ENCODE measurements at regions not wholly inside any gene's neighbourhood (a gene's known extent, or its start where the extent isn't known, plus 50 kb on each side); places are given as distances from the start of the nearest gene placed in this dataset.

GRCh38 chr10:75334720-75335119, 66.8 kb downstream of the ZNF503 start:
- no TSS peak for BruUV-seq (replicated peaks)

DNA sequence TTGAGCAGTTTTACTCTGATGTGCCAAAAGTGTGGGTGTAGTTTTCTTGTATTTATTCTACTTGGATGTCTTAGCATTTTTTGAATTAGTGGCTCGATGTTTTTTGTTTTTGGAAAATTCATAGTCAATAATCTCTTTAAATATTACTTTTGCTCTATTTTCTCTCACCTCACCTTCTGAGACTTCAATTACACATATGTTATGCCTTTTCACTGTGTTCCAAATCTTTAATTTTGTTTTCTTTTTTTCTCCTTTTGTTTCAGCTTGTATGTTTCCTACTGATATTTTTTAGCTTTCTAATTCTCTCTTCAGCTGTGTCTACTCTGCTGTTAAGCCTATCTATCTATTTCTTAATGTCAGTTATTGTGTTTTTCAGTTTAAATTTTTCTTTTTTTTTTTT, 69.5 kb downstream of the ZNF503 start:
- intact Hi-C loops (cut with micrococcal nuclease; ENCODE audit: unreplicated experiment): no loop called here
- Histone ChIP-seq H3K36me3 (replicated peaks in 1 of 2; ENCODE audit: control insufficient read depth in 1 of 2, insufficient read depth in 2 of 2, low read length in 2 of 2) (no peaks in the 10 kb centered on the region), H2AFZ (ENCODE audit: low read length) (no peak overlapping the region), H3K27ac (ENCODE audit: extremely low read length, insufficient read depth, low read length) (no peak overlapping the region), H3K4me3 (replicated peaks in 1 of 3; ENCODE audit: insufficient read depth in 1 of 3, low read depth in 2 of 3, low read length in 3 of 3) (no peak overlapping the region), H3K4me2 (ENCODE audit: low read depth, low read length) (no peak overlapping the region), H3K27me3 (ENCODE audit: control insufficient read depth in 1 of 2, insufficient read depth in 2 of 2, low read length in 2 of 2) (no peaks in the 10 kb centered on the region; a peak in 1 of 5 replicates), H3K79me2 (ENCODE audit: insufficient read depth, low read length) (no peaks in the 10 kb centered on the region), H4K20me1 (ENCODE audit: insufficient read depth, low read length) (no peaks in the 10 kb centered on the region), H3K4me1 (ENCODE audit: insufficient read depth, low read length) (no peaks in the 10 kb centered on the region; the same call in 1 of the 2 replicates), H3K9ac (ENCODE audit: insufficient read depth, low read depth, low read length) (no peak overlapping the region), H3K9me3 (ENCODE audit: low read length) (no peaks in the 10 kb centered on the region)
- TF ChIP-seq ZNF205 (CRISPR knock-in tag; IDR thresholded peaks at IDR 0.05): no peak
- no peak for TF ChIP-seq TEAD3 (CRISPR knock-in tag; optimal IDR thresholded peaks at IDR 0.05; ENCODE audit: borderline replicate concordance)
- TF ChIP-seq KAT7 (CRISPR knock-in tag; IDR thresholded peaks at IDR 0.05; ENCODE audit: borderline replicate concordance): no peak
- no peak for TF ChIP-seq PTBP1 (IDR thresholded peaks at IDR 0.05; ENCODE audit: low read depth, low read length, poor library complexity, severe bottlenecking)
- TF ChIP-seq RAD21 (CRISPR knock-in tag; IDR thresholded peaks at IDR 0.05): no peak
- no peak for TF ChIP-seq NCOA1 (CRISPR knock-in tag; IDR thresholded peaks at IDR 0.05)
- no peak for TF ChIP-seq ZNF678 (CRISPR knock-in tag; IDR thresholded peaks at IDR 0.05)
- no peak for TF ChIP-seq CREB1 (IDR thresholded peaks at IDR 0.05)
- TF ChIP-seq CREB1 (CRISPR knock-in tag; IDR thresholded peaks at IDR 0.05): no peak
- TF ChIP-seq GMEB2 (CRISPR knock-in tag; IDR thresholded peaks at IDR 0.05; ENCODE audit: low read depth): no peak
- TF ChIP-seq ZNF569 (CRISPR knock-in tag; IDR thresholded peaks at IDR 0.05; ENCODE audit: borderline replicate concordance): no peak
- TF ChIP-seq CEBPB (IDR thresholded peaks at IDR 0.05; ENCODE audit: borderline replicate concordance, low read depth, low read length): no peak
- TF ChIP-seq DRAP1 (CRISPR knock-in tag; IDR thresholded peaks at IDR 0.05): no peak
- TF ChIP-seq ZSCAN22 (CRISPR knock-in tag; IDR thresholded peaks at IDR 0.05): no peak
- no peak for TF ChIP-seq ZNF543 (CRISPR knock-in tag; IDR thresholded peaks at IDR 0.05)
- TF ChIP-seq BORCS8-MEF2B (CRISPR knock-in tag; IDR thresholded peaks at IDR 0.05): no peak
- BruUV-seq (replicated peaks): no TSS peak
- no peak for ATAC-seq
- 41% methylated on average over 1 of the region's 1 CpG for WGBS (ENCODE audit: low lambda C conversion rate)
- no peak for FAIRE-seq
- POLR2A ChIA-PET: no interaction called here
- CTCF ChIA-PET (ENCODE audit: low intra/inter-chr PET ratio, low total read pairs): no interaction called here
- DNase-seq (ENCODE audit: low spot score): no peak
- in situ Hi-C loops (cut with HindIII; ENCODE audit: extremely low pct_ligation_motif_present, low pct_unique_long_range_greater_than_20kb): no loop called here

More at GRCh38 chr10:75334720-75335119, 66.8 kb downstream of the ZNF503 start:
- no peak for ATAC-seq
- WGBS (ENCODE audit: low lambda C conversion rate): 3% methylated on average over 1 of the region's 1 CpG
- ChIA-PET POLR2A (no interaction called here), CTCF (ENCODE audit: low intra/inter-chr PET ratio, low total read pairs) (no interaction called here)
- Histone ChIP-seq H3K79me2 (ENCODE audit: insufficient read depth, low read length) (no peaks in the 10 kb centered on the region), H3K36me3 (replicated peaks in 1 of 2; ENCODE audit: control insufficient read depth in 1 of 2, insufficient read depth in 2 of 2, low read length in 2 of 2) (no peaks in the 10 kb centered on the region), H3K27ac (ENCODE audit: extremely low read length, insufficient read depth, low read length) (no peak overlapping the region), H3K9me3 (ENCODE audit: low read length) (no peaks in the 10 kb centered on the region), H3K4me3 (replicated peaks in 1 of 3; ENCODE audit: insufficient read depth in 1 of 3, low read depth in 2 of 3, low read length in 3 of 3) (no peak overlapping the region), H3K27me3 (ENCODE audit: control insufficient read depth in 1 of 2, insufficient read depth in 2 of 2, low read length in 2 of 2) (no peaks in the 10 kb centered on the region; a peak in 2 of 5 replicates), H2AFZ (ENCODE audit: low read length) (no peak overlapping the region), H3K4me2 (ENCODE audit: low read depth, low read length) (no peak overlapping the region), H4K20me1 (ENCODE audit: insufficient read depth, low read length) (no peaks in the 10 kb centered on the region), H3K9ac (ENCODE audit: insufficient read depth, low read depth, low read length) (no peak overlapping the region), H3K4me1 (ENCODE audit: insufficient read depth, low read length) (no peaks in the 10 kb centered on the region)
- DNase-seq (ENCODE audit: low spot score): no peak
- intact Hi-C loops (cut with micrococcal nuclease; ENCODE audit: unreplicated experiment) (no loop called here), in situ Hi-C loops (cut with HindIII; ENCODE audit: extremely low pct_ligation_motif_present, low pct_unique_long_range_greater_than_20kb) (no loop called here)
- no peak for TF ChIP-seq MAFF (IDR thresholded peaks at IDR 0.05; ENCODE audit: low read depth, low read length)
- no peak for TF ChIP-seq EHMT2 (IDR thresholded peaks at IDR 0.05; ENCODE audit: borderline replicate concordance, low read depth, low read length)
- TF ChIP-seq, protein P1, sequence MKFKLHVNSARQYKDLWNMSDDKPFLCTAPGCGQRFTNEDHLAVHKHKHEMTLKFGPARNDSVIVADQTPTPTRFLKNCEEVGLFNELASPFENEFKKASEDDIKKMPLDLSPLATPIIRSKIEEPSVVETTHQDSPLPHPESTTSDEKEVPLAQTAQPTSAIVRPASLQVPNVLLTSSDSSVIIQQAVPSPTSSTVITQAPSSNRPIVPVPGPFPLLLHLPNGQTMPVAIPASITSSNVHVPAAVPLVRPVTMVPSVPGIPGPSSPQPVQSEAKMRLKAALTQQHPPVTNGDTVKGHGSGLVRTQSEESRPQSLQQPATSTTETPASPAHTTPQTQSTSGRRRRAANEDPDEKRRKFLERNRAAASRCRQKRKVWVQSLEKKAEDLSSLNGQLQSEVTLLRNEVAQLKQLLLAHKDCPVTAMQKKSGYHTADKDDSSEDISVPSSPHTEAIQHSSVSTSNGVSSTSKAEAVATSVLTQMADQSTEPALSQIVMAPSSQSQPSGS (CRISPR knock-in tag; IDR thresholded peaks at IDR 0.05): no peak
- no peak for TF ChIP-seq KMT2A (CRISPR knock-in tag; IDR thresholded peaks at IDR 0.05)
- no peak for FAIRE-seq

Measured in HepG2 (cell line).